GM12875 (cell line): ENCODE measurements at regions not wholly inside any gene's neighbourhood (a gene's known extent, or its start where the extent isn't known, plus 50 kb on each side); places are given as distances from the start of the nearest gene placed in this dataset.

ENCODE experiments used
- H3K4me3 ChIP-seq: one replicate; pipeline ENCODE4 v1.5.1; 2011; ENCODE audit warnings: low read depth, low read length, control low read depth
- TF ChIP-seq, protein P1 (sequence below): IDR thresholded peaks from 2 replicates; pipeline ENCODE4 v1.5.1; 2011; ENCODE audit warnings: low read depth, mild to moderate bottlenecking, control low read depth, inconsistent platforms, low read length, moderate library complexity, borderline replicate concordance; ENCODE audit not compliant: insufficient read depth

DNA sequence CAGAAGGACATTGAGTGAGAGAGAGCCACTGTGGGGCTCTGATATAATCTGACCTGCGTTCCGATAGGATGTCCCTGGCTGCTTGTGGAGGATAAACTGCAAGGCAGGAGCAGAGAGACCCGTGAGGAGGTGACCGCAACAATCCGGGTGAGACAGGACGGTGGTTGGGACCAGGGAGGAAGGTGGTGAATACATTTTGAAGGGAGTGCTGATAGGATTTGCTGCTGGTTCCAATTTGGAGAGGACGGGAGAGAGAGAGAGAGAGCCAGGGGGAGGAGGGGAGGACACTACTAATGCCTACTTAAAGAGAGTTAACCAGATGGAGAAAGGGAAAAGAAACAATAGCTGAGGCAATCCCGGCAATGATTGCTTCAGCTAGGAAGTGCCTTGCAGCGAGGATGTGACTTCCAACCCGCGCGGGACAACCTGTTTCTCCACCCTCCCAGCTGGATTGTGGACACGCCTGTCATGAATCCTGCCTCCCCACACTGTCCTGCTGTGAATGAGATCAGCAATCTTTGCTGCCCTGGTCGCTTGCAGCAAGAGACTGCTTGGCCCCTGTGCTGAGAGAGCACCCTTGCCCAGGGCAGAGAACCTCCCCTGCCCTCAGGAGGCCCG lies 199.0 kb upstream of the KCNG1 start:
- TF ChIP-seq, protein P1, sequence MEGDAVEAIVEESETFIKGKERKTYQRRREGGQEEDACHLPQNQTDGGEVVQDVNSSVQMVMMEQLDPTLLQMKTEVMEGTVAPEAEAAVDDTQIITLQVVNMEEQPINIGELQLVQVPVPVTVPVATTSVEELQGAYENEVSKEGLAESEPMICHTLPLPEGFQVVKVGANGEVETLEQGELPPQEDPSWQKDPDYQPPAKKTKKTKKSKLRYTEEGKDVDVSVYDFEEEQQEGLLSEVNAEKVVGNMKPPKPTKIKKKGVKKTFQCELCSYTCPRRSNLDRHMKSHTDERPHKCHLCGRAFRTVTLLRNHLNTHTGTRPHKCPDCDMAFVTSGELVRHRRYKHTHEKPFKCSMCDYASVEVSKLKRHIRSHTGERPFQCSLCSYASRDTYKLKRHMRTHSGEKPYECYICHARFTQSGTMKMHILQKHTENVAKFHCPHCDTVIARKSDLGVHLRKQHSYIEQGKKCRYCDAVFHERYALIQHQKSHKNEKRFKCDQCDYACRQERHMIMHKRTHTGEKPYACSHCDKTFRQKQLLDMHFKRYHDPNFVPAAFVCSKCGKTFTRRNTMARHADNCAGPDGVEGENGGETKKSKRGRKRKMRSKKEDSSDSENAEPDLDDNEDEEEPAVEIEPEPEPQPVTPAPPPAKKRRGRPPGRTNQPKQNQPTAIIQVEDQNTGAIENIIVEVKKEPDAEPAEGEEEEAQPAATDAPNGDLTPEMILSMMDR = no peak
- H3K4me3 ChIP-seq = no peak overlapping the region

DNA sequence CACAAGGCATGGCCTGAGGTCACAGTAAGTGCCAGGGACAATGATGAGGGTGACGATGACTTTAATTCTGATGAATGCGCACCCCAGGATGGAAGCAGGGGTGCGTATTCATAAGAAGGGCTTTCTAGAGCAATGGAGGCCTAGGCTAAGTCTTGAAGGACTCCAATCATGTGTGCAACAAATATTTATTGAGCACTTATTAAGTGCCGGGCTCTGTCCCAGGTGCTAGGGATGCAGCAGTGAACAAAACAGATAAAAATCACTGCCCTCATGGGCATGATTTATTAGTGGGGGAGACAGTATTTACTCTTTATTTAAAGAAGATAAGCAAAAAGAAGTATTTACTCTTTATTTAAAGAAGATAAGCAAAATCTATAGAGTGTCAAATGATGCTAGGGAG lies 198.2 kb upstream of the KCNG1 start:
- no peak overlapping the region for H3K4me3 ChIP-seq
- TF ChIP-seq, protein P1 = no peak

DNA sequence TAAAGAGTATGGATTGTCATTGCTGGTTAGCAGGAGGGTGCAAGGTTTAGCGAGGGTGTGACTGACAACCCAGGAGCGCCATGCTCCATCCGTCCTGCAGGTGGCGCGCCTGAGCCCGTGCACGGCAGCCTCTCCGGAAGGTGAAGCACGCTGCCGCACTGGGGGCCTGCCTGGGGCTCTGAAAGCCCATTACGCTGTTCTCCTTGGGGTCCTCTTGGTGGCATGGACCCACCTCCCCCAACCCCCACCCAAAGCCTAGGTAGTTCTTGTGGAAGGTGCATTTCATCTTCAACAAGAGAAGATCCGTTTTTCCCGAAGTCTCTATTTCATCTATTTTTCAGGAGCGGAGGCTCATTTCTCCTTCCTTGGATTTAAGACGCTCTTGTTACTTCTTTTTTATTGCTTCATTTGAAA lies 197.4 kb upstream of the KCNG1 start:
- TF ChIP-seq, protein P1 = peak; percentile 95
- no peak overlapping the region for H3K4me3 ChIP-seq

DNA sequence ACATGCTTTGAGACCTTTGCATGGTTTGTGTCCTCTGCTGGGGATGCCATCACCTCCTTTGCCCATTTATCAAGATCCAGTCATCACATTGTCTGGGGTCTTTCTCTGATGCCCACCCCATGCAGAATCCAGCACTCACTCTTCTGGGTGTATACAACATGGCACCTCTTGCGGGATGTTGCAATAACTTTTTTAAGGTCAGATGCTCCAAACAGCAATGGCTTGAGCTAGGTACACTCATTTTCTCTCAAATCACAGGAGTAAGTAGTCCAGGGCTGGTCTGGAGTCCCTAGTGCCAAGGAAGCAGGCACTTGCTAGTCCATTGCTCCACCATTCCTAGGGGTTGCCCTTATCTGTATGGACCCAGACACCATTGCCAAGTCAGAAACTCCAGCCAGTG lies 196.6 kb upstream of the KCNG1 start:
- TF ChIP-seq, protein P1 = no peak
- no peak overlapping the region for H3K4me3 ChIP-seq

DNA sequence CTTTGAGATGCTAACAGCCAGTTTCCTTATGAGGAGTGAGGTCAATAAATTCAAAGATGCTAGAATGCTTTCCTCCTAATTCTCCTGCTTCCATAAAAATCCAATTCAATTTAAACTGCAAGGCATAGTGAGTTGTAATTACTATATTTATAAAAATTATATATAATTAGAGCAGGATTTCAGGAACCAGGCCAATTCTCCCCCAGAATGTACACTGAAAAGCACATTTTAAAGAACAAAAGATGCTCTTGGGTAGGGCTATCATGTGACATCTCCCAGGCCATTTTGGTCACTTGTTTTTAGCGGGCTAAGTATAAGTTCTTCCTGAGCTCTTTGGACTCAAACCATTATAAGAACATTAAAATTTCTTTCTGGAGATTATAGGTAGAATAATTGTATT lies 195.7 kb upstream of the KCNG1 start:
- TF ChIP-seq, protein P1 = no peak
- H3K4me3 ChIP-seq = no peak overlapping the region

DNA sequence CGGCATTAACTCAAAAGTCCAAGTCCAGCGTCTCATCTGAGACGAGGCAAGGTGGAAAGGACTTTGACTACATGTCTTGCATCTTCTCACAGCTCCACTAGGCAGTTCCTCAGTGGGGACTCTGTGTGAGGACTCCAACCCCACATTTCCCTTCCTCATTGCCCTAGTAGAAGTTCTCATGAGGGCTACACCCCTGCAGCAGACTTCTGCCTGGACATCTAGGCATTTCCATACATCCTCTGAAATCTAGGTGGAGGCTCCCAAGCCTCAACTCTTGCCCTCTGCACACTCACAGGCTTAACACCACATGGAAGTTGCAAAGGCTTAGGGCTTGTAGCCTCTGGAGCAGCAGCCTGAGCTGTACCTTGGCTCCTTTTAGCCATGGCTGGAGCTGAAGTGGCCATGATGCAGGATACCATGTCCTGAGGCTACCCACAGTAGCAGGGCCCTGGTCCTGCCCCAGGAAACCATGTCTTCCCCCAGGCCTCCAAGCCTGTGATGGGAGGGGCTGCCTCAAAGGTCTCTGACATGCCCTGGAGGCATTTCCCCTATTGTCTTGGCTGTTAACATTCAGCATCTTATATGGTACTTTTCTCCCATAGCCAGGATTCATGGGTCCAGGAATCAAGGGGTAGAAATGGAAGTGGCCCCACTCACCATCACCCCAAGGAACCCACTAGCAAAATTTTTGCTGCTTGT lies 194.6 kb upstream of the KCNG1 start:
- TF ChIP-seq, protein P1 = no peak
- no peak overlapping the region for H3K4me3 ChIP-seq

DNA sequence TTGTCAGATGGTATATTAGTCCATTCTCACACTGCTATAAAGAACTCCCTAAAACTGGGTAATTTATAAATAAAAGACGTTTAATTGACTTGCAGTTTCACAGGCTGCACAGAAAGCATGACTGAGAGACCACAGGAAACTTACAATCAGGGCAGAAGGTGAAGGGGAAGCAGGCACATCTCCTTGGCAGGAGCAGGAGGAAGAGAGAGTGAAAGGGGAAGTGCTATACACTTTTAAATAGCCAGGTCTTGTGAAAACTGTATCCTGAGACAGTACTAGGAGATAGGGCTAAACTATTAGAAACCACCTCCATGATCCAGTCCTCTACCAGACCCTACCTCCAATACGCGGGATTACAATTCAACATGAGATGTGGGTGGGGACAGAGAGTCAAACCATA lies 193.9 kb upstream of the KCNG1 start:
- no peak overlapping the region for H3K4me3 ChIP-seq
- TF ChIP-seq, protein P1 = no peak
